ENCODE measurements at regions not wholly inside any gene's neighbourhood (a gene's known extent, or its start where the extent isn't known, plus 50 kb on each side); places are given as distances from the start of the nearest gene placed in this dataset.

DNA sequence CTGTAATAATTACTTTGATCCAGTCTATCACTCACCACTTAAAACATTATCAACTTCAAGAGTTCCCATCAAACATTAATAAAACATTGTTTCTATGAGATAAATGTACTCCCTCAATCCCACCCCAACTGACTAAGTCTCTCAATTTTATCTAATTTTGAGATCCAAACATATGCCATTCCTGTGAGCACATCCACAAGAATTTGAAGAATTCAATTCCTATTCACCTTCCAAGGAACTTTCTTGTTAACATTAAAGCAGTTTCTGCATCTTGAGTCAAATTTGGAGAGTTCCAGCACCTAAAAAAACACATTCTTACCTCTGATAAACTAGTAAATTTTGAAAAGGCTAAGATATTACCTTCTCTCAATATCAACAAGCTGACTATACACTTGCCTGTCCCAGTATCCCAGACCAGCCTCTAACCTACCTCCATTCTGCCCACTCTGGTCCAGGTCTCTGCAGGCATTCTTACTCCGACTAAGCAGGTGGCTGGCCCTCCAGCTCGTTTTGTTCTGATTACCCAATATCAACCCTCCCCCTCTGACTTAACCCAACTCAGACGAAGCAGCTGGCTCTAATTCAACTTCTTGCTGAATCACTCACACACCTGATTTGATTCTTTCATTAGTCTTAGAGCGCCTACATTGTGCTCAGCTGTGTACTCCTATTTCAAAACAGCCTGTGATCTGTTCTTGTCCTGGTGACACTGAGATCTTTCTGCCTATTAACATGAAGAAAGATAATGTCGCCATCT is 275.2 kb downstream of the IPMK start:
- no peak for TF ChIP-seq ZNF565 (CRISPR knock-in tag; conservative IDR thresholded peaks at IDR 0.05; ENCODE audit: low read depth)
- TF ChIP-seq, protein P1, sequence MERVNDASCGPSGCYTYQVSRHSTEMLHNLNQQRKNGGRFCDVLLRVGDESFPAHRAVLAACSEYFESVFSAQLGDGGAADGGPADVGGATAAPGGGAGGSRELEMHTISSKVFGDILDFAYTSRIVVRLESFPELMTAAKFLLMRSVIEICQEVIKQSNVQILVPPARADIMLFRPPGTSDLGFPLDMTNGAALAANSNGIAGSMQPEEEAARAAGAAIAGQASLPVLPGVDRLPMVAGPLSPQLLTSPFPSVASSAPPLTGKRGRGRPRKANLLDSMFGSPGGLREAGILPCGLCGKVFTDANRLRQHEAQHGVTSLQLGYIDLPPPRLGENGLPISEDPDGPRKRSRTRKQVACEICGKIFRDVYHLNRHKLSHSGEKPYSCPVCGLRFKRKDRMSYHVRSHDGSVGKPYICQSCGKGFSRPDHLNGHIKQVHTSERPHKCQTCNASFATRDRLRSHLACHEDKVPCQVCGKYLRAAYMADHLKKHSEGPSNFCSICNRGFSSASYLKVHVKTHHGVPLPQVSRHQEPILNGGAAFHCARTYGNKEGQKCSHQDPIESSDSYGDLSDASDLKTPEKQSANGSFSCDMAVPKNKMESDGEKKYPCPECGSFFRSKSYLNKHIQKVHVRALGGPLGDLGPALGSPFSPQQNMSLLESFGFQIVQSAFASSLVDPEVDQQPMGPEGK (CRISPR knock-in tag; IDR thresholded peaks at IDR 0.05; ENCODE audit: borderline replicate concordance): no peak
- no peak for TF ChIP-seq TCF4 (CRISPR knock-in tag; IDR thresholded peaks at IDR 0.05; ENCODE audit: borderline replicate concordance)
- TF ChIP-seq ARNTL (CRISPR knock-in tag; IDR thresholded peaks at IDR 0.05; ENCODE audit: borderline replicate concordance, low read depth): no peak
- no peak for TF ChIP-seq RARB (CRISPR knock-in tag; IDR thresholded peaks at IDR 0.05)
- no peak for TF ChIP-seq CSDC2 (CRISPR knock-in tag; IDR thresholded peaks at IDR 0.05)
- no peak for TF ChIP-seq ESRRG (CRISPR knock-in tag; IDR thresholded peaks at IDR 0.05)
- no peak for TF ChIP-seq TOX (CRISPR knock-in tag; IDR thresholded peaks at IDR 0.05; ENCODE audit: borderline replicate concordance)
- TF ChIP-seq ZNF70 (CRISPR knock-in tag; IDR thresholded peaks at IDR 0.05): no peak
- no peak for TF ChIP-seq OSR1 (CRISPR knock-in tag; IDR thresholded peaks at IDR 0.05)
- TF ChIP-seq ZFP30 (CRISPR knock-in tag; IDR thresholded peaks at IDR 0.05): no peak
